ENCODE measurements at regions not wholly inside any gene's neighbourhood (a gene's known extent, or its start where the extent isn't known, plus 50 kb on each side); places are given as distances from the start of the nearest gene placed in this dataset.

- DNase-seq (ENCODE audit: low read depth in 2 of 2) = no peak
- H4K20me1 ChIP-seq (ENCODE audit: control insufficient read depth, extremely low read depth, insufficient read depth, low read length) = no peaks in the 10 kb centered on the region
- no peak overlapping the region for H2AFZ ChIP-seq (ENCODE audit: low read length)
- H3K27ac ChIP-seq (ENCODE audit: insufficient read depth, low read length) = no peak overlapping the region
- TF ChIP-seq CTCF (conservative IDR thresholded peaks at IDR 0.05 in 1 of 2, IDR thresholded peaks at IDR 0.05 in 1 of 2; ENCODE audit: low read depth in 1 of 2, low read length in 2 of 2) (no peak), EZH2 (IDR thresholded peaks at IDR 0.05; ENCODE audit: low read length, missing control alignments) (no peak)
- peaks cover 2% of the 10 kb centered on the region for H3K27me3 ChIP-seq (ENCODE audit: control insufficient read depth, insufficient read depth, low read length)
- no peak overlapping the region for H3K9ac ChIP-seq (ENCODE audit: insufficient read depth, low read length)
- no peak overlapping the region for H3K4me2 ChIP-seq (ENCODE audit: extremely low read depth, insufficient read depth, low read length)
- H3K36me3 ChIP-seq (ENCODE audit: control insufficient read depth, insufficient read depth, low read length) = no peaks in the 10 kb centered on the region
- no peaks in the 10 kb centered on the region for H3K4me1 ChIP-seq (ENCODE audit: control insufficient read depth, extremely low read depth, insufficient read depth, low read length)
- H3K4me3 ChIP-seq (replicated peaks in 1 of 4; ENCODE audit: control extremely low read depth in 1 of 4, insufficient read depth in 1 of 4, low read depth in 3 of 4, low read length in 4 of 4) = no peak overlapping the region
- H3K9me3 ChIP-seq (ENCODE audit: control insufficient read depth, insufficient read depth, low read depth, low read length) = no peaks in the 10 kb centered on the region
- H3K79me2 ChIP-seq (ENCODE audit: control insufficient read depth, insufficient read depth, low read length) = no peaks in the 10 kb centered on the region
Observed at GRCh38 chr7:148950806-148951205, 66.7 kb upstream of the EZH2 start.

- Histone ChIP-seq H4K20me1 (ENCODE audit: control insufficient read depth, extremely low read depth, insufficient read depth, low read length) (no peaks in the 10 kb centered on the region), H3K4me2 (ENCODE audit: extremely low read depth, insufficient read depth, low read length) (no peak overlapping the region), H3K4me1 (ENCODE audit: control insufficient read depth, extremely low read depth, insufficient read depth, low read length) (no peaks in the 10 kb centered on the region), H3K79me2 (ENCODE audit: control insufficient read depth, insufficient read depth, low read length) (no peaks in the 10 kb centered on the region), H3K27me3 (ENCODE audit: control insufficient read depth, insufficient read depth, low read length) (no peaks in the 10 kb centered on the region), H3K27ac (ENCODE audit: insufficient read depth, low read length) (no peak overlapping the region), H3K9me3 (ENCODE audit: control insufficient read depth, insufficient read depth, low read depth, low read length) (no peaks in the 10 kb centered on the region), H3K9ac (ENCODE audit: insufficient read depth, low read length) (no peak overlapping the region), H2AFZ (ENCODE audit: low read length) (no peak overlapping the region), H3K4me3 (replicated peaks in 1 of 4; ENCODE audit: control extremely low read depth in 1 of 4, insufficient read depth in 1 of 4, low read depth in 3 of 4, low read length in 4 of 4) (no peak overlapping the region), H3K36me3 (ENCODE audit: control insufficient read depth, insufficient read depth, low read length) (no peaks in the 10 kb centered on the region)
- peak; percentile 49 to 72 for DNase-seq (ENCODE audit: low read depth in 2 of 2)
- TF ChIP-seq EZH2 (IDR thresholded peaks at IDR 0.05; ENCODE audit: low read length, missing control alignments) (no peak), CTCF (conservative IDR thresholded peaks at IDR 0.05 in 1 of 2, IDR thresholded peaks at IDR 0.05 in 1 of 2; ENCODE audit: low read depth in 1 of 2, low read length in 2 of 2) (no peak)
Observed at GRCh38 chr7:148944935-148945934, 61.1 kb upstream of the EZH2 start.

- H3K4me2 ChIP-seq (ENCODE audit: extremely low read depth, insufficient read depth, low read length) = peak overlapping the region; percentile 95
- H3K9ac ChIP-seq (ENCODE audit: insufficient read depth, low read length) = no peak overlapping the region
- peak; percentile 52 to 57 for TF ChIP-seq CTCF (conservative IDR thresholded peaks at IDR 0.05 in 1 of 2, IDR thresholded peaks at IDR 0.05 in 1 of 2; ENCODE audit: low read depth in 1 of 2, low read length in 2 of 2)
- no peak for TF ChIP-seq EZH2 (IDR thresholded peaks at IDR 0.05; ENCODE audit: low read length, missing control alignments)
- no peaks in the 10 kb centered on the region for H3K79me2 ChIP-seq (ENCODE audit: control insufficient read depth, insufficient read depth, low read length)
- no peaks in the 10 kb centered on the region for H4K20me1 ChIP-seq (ENCODE audit: control insufficient read depth, extremely low read depth, insufficient read depth, low read length)
- peak; percentile 55 to 68 for DNase-seq (ENCODE audit: low read depth in 2 of 2)
- H2AFZ ChIP-seq (ENCODE audit: low read length) = peak overlapping the region; percentile 52
- H3K4me3 ChIP-seq (replicated peaks in 1 of 4; ENCODE audit: control extremely low read depth in 1 of 4, insufficient read depth in 1 of 4, low read depth in 3 of 4, low read length in 4 of 4) = peak overlapping the region; percentile 50 to 74 (median 62)
- no peaks in the 10 kb centered on the region for H3K4me1 ChIP-seq (ENCODE audit: control insufficient read depth, extremely low read depth, insufficient read depth, low read length)
- H3K36me3 ChIP-seq (ENCODE audit: control insufficient read depth, insufficient read depth, low read length) = no peaks in the 10 kb centered on the region
- peak overlapping the region; percentile 79 for H3K27ac ChIP-seq (ENCODE audit: insufficient read depth, low read length)
- H3K27me3 ChIP-seq (ENCODE audit: control insufficient read depth, insufficient read depth, low read length) = no peaks in the 10 kb centered on the region
- no peaks in the 10 kb centered on the region for H3K9me3 ChIP-seq (ENCODE audit: control insufficient read depth, insufficient read depth, low read depth, low read length)
Observed at GRCh38 chr7:148941598-148942275, 57.6 kb upstream of the EZH2 start.
